Cardiac septum (tissue), 1 donor: ENCODE measurements at regions not wholly inside any gene's neighbourhood (a gene's known extent, or its start where the extent isn't known, plus 50 kb on each side); places are given as distances from the start of the nearest gene placed in this dataset.
"Not testable (repeated sequence)": the region's sequence is repeated elsewhere in the genome, so short reads cannot be mapped to it uniquely, and the experiment has no call there.

Experiments
- DNase-seq: peaks from one replicate; pipeline ENCODE4 v3.0.0-alpha.2; 2020; ENCODE audit warnings: low spot score
- intact Hi-C: fragments of 100-400 bp; cut with DNase I; formaldehyde crosslinking; loops from one replicate; pipeline ENCODE4 v1.14.0; 2022
- donor health status: DM: no; HTN: no; CAD: no.

DNA sequence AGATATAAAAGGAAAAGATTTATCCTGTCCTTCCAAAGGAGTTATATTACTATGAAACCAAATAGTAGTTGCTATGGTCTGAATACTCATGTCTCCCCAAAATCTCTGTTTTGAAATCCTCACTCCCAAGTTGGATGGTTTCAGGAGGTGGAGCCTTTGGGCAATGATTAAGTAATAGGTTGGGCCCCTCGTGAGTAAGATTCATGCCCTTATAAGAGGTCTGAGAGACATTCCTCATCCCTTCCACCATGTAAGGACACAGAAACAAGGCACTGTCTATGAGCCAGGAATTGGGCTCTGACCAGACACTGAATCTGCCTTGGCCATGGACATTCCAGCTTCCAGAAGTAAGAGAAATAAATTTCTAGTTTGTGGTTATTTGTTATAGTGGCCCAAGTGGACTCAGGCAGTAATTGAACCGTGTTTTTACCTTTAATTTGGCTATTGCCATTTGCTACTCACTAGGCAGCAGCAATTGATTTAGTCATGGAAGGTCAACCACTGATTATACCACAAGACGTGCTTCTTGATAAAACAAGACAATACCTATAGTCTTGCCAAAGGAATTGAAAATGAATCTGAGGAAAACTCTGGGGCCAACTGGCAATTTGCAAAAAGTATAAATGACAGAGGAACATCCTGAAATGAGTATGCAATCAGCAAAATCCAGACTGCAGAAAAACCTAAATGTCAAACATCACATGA, 717.4 kb upstream of the SPRY2 start:
- intact Hi-C loops, result no loop called here
- DNase-seq, result no peak

DNA sequence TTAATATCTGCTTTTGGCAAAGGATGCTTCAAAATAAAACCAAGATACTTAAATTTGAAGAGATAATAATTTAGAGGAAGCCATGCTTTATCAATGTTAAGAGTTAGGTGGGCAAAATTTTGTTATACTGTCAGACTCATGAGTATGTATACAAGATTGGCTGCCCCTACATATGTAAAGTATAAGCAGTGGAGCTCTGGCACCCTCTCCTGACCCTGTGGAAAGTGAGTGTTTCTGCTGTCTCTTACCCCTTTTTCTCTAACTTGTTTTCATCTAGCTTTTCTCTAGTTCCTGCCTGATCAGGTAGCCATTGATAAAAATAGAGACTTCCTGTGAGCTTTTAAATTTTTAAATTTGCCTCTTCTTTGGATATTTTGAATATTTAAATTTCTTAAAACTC, 710.9 kb upstream of the SPRY2 start:
- intact Hi-C loops, result no loop called here
- no peak for DNase-seq

DNA sequence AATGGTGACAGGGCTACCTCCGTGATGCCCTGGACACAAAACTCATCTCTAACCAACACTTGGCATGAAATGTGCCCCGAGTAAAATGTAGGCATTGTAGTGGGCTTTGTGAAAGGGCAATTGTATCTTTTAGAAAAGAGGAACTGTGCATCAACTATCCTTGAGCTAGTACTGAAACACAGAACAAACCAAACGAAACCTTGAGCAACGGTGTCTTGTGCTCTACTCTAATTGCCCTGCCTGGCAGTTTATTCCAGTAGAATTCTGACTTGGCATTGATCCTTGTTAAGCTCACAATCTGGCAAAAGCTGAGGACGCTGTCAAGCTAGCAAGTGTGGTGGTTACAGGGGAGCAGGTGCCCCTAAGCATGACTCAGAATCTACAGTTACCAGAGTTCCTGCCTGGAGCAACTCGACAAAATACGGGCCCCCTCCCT, 707.1 kb upstream of the SPRY2 start:
- DNase-seq, result no peak
- intact Hi-C loops, result no loop called here

DNA sequence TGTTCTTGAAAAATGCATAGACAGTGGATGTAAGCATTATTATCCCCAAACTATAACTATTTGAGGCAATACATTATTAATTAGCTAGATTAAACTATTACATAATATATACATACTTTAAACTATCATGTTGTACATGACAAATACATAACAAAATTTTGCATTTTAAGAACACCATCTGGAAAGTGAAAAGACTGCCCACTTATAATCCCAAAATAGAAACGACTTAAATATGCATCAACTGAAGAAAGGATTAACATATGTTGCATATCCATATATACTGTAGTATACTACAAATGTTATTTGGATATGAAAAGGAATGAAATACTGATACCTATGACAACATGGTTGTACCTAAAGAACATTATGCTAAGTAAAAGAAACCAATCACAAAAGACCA, 700.8 kb upstream of the SPRY2 start:
- intact Hi-C loops, result no loop called here

DNA sequence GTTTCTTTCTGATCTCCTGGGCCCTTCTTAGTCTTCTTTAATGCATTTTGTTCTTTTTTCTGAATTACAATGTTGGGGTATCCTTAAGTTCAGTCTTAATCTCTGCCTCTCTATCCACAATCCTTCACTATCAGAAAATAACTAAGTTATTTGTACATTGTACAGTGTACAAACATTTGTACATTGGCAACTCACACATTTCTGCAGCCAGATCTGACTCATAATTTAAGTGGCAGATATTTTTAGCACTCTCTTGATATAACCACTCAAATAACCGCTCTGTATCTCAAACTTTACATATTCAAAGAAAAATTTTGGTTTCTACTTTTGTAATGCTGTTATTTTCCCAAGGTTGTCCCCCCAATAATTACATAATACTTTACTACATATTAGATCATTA, 691.1 kb upstream of the SPRY2 start:
- intact Hi-C loops, result no loop called here
- no peak for DNase-seq

More for the DNA sequence above, 700.8 kb upstream of the SPRY2 start:
- DNase-seq, result no peak

DNA sequence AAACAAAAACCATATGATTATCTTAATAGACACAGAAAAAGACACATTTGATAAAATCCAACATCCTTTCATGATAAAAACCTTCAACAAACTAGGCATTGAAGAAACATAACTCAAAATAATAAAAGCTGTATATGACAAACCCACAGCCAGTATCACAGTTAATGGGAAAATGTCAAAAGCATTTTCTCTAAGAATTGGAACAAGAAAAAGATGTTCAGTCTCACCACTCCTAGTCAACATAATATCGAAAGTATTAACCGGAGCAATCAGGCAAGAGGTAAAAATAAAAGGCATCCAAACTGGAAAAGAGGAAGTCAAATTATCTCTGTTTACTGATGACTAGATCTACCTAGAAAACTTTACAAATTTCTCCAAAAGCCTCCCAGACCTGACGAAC, 684.2 kb upstream of the SPRY2 start:
- intact Hi-C loops, result no loop called here
- DNase-seq, result no peak

DNA sequence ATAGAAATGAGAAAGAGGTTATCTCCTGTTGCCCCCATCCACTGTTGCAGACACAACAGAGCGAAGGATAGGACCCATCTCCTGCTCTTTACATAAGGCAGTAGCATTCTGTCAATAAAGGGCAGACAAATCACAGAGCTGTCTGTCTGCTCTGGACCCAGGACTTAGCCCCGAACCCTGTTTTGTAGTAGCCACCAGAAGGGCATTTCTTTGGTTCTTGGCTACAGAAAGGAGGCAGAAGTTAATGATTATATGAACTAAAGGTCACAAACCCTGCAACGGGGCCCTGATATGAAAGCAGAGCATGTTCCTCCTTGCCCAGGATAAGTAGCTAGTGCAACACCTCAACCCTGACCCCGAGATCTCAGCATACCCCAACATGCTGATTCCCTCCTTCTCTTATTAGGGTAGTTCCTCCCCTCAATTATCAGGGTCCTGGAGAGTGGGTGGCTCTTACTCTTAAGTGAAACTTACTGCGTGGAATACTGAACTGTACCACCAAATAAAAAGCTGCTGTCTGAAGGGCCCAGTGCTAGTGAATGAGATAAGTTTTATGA, 680.4 kb upstream of the SPRY2 start:
- intact Hi-C loops, result no loop called here
- no peak for DNase-seq

DNA sequence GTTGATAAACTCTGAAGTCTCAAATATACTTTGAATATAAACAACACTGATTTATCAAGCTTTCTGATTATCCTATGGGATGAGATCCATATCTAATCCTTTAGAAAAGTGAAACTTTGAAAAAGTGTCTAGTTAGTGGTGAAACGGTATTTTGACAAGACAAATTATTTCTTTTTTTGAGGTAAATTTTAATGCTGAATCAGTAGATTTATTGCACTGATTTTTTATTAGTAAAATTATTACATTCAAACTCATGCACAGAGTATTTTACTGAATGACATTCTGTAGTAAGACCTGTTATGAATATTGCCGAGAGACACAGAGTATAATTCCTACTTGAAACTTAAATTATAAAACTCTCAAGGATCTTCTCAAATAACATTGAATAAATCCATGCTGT, 679.1 kb upstream of the SPRY2 start:
- DNase-seq, result no peak
- intact Hi-C loops, result no loop called here

DNA sequence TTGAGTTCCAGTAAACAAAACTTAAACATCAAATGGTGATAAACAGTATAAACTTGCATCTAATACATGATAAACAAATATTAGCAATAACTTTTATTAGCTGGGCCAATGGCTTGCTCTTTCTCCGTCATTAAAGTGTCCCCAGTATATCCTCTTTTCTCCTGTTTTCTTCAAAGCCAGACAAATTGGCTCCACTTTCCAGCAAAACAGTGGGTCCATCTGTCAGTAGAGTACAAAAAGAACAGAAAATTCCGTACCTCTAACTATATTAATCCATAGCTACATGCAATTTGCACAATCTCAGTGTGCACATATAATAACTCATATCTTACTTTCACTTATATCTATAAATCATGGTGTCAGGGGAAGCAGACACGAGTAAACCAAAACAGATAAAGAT, 678.0 kb upstream of the SPRY2 start:
- intact Hi-C loops, result loop anchor here (5.0 kb wide), 1 partner anchor 677 kb away; the partner anchor contains the start of gene SPRY2
- DNase-seq, result no peak

DNA sequence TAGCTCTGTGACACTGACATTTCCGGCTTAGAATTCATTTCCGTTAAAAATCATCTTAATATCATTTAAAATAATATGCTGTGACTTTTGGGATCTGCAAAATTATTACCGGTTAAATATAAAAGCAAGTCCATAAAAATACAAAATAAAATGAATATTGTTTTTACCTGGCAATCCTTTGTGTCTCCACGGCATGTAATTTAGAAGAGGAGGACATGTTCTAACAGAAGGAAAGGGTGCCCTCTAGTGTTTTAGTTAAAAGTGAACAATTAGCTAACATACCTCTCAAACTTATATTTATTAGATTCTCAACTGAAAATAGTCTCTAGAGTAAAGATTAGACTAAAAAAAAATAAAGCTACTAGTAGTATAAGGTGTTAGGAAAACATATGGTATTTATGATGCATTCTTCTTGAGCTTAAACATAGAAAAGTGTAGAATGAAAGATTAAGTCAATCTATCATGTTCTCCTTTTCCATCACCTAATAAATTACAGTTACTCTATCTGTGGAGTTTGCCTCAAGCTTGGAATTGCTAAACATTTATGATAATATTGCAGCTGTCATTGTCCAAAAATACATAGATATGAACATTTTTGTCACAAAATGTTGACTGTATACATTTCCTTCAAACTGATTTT, 676.7 kb upstream of the SPRY2 start:
- DNase-seq, result no peak
- intact Hi-C loops, result loop anchor here (5.0 kb wide), 1 partner anchor 675 kb away; the partner anchor contains the start of gene SPRY2

DNA sequence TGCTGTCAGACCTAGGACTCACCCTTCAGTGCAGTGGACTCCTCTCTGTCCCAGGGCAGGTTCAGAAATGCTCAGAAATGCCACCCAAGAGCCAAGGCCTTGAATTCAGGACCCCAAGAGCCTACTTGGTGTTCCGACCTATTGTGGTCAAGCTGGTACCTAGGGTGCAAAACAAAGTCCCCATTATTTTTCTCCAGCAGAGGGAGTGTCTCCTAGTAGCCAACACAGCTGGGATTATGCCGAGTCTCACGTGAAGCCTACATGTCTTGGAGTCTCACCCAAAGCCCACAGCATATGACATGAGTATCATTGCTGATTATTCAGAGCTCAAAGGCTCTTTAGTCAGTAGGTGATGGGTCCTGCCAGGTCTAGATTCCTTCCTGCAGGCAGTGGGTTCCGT, 671.1 kb upstream of the SPRY2 start:
- intact Hi-C loops, result no loop called here
- DNase-seq, result no peak

DNA sequence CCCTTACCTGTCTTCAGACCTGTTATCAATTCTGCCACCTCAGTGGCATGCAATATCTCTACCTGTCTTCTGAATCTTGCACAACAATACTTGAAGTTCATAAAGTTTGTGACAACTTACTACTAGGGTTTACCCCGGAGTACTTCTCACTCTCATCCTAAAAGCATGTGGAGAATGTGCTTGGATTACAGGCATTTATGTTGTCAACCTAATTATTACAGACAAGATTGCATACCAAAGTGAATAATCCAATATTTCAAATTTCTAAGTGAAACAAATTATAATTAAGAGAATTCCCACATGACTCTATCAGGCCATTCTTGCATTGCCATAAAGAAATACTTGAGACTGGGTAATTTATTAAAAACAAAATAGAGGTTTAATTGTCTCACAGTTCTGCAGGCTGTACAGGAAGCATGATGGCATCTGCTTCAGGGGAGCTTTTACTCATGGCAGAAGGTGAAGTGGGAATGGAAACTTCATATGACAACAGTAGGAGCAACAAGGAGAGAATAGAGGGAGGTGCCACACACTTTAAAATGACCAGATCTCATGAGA, 661.0 kb upstream of the SPRY2 start:
- DNase-seq, result no peak
- intact Hi-C loops, result no loop called here

DNA sequence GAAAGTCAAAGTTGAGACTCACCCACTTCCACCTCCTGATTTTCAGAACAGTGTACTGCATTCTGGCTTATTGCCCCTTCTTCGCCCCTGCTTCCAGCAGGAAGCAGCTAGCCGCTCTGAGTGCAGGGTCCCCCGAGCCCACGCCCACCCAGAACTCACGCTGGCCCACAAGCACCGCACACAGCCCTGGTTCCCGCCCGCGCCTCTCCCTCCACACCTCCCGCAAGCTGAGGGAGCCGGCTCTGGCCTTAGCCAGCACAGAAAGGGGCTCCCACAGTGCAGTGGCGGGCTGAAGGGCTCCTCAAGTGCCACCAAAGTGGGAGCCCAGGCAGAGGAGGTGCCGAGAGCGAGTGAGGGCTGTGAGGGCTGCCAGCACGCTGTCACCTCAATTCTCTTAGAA, 657.7 kb upstream of the SPRY2 start:
- DNase-seq, intact Hi-C loops: not testable (repeated sequence)

DNA sequence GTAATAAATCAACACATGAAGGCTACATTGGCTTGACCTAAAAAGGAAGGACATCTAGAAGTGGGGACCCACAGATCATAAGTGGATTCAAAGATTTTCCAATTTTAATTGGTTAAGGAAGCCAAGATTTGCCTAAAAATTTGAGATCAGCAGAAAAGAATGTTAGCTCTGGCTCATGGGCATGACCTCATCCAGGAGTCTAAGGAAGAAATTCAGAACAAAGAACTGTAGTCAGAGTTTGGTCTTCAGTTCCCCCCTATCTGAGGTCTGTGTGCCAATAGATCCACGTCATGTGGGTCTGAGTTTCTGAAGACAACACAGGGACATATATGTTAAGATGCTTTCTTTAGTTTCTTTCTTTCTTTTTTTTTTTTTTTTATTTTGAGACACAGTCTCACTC, 648.8 kb upstream of the SPRY2 start:
- intact Hi-C loops, result no loop called here

DNA sequence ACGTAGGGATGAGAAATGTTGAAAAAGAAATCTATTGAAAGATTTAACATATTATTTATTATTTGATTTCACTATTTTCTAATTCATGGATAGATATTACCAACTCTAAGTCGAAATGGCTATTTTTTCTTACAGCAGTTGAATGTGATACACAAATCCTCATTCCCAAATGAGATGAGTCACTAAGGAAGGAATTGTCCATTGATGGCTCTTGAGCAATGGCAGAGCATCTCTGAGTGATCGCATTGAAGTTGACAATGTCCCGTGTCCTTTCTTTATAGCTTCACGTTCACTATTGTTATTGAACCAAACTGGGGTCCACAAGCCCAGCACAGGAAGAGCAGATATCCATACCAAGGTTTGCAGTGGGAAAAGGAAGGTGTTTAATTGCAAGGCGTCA, 648.3 kb upstream of the SPRY2 start:
- intact Hi-C loops, result no loop called here

More for the DNA sequence above, 648.8 kb upstream of the SPRY2 start:
- DNase-seq, result no peak

DNA sequence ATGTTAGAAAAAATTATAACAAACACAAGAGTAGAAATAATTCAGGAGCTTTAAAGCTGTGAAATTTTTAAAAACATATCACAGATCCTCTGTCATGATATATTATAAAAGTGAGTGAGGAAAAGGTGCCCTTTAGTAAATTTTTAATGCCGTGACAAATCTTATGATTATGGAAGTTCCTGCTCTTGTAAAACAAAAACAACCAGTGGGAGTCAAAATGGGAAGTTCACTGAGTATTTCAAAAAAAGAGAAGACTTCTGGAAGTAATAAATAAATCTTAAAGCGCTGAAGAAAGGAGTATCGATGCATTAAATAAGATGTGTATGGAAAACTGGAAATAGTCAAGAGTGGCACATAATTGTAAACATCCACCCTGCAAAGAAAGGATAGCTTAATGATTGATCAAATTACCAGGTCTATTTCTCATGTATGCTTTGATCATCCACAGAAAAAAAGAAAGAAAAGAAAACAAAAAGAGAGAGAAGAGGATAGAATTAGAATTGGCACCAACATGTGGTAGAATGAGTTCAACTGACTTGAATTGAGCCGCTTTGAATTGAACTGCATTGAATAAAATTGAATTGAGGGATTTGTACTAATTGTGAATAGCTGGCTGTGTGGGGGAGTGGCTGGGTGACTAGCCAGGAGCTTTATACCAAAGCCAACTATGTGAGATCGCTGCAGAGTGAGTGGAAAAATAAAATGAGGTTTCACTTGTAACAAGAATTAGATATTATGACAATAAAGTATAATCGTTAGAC, 647.6 kb upstream of the SPRY2 start:
- intact Hi-C loops, result no loop called here
- no peak for DNase-seq

More for the DNA sequence above, 648.3 kb upstream of the SPRY2 start:
- DNase-seq, result no peak

DNA sequence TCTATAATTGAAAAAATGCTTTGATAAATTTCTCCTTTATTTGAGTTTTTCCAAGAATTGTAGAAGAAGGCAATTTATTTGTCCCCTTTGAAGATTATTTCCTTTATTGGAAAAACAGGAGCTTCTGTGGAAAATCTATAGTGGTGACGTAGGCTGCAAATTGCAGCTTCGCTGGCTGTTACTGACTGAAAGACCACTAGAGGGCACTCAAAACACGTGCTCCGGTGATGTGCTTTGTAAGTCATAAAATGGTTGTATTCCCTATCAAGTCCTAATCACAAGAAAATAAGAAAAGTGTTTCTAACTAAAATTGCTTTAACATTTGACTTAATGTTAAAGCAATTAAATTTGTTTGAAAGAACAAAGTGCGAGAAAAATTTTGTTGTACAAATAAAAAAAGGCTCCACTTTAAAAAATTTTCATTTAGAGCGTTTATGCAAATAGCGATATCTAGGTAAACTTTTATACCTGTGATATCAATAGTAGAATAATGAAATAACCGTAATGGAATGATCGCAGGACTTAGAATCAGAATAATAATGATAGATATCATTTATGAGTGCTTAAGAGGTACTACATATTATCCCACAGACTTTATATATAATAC, 638.2 kb upstream of the SPRY2 start:
- no peak for DNase-seq
- intact Hi-C loops, result no loop called here

DNA sequence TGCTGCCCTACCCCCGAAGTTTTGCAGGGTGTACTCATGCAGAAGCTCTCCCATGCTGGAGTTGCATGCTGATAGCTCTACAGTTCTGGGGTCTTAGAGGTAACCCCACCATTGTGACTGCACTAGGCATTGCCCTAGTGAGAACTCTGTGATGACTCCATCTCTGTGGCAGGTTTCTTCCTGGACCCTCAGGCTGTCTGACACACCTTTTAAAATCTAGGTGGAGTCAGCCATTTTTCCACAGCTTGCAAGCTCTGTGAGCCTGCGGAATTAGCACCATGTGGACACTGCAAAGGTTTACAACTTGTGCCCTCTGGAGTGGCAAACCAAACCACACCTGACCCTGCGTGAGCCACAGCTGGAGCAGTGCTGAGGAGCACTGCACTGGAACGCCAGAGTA, 636.2 kb upstream of the SPRY2 start:
- DNase-seq, result no peak
- intact Hi-C loops, result no loop called here

DNA sequence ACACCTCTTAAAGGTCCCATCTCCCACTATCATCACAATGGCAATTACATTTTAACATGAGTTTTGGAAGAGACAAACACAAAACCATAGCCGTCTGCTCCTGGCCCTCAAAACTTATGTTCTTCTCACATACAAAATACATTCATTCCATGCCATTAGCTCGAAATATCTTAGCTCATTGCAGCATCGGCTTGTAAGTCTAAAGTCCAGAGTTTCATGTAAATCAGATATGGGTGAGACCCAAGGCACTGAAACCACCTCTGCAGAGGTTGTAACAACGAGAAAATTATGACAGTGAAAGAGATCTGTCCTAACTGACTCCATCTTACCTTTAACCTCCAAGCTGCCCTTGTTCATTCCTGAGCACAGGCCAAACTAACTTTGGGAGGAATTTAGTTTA, 635.0 kb upstream of the SPRY2 start:
- no peak for DNase-seq
- intact Hi-C loops, result no loop called here

DNA sequence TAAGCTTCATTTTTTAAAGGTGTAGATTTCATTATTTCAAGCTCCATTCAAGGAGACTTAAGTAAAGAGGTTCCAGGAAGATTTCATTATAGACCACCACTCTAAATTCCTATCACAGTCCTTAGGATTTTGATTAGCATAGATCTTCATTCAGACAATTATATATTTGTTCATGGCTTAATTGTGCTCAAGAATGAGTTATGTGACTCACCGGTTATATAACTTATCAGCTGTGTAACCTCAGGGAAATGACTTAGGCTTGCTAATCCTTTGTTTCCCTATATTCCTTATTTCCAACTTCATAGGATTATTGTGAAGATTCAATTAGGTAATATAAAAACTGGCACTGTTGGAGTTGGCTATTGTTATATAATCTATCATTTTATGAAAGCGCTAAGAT, 632.8 kb upstream of the SPRY2 start:
- intact Hi-C loops, result no loop called here
- no peak for DNase-seq
